T47D (cell line): ENCODE measurements at regions not wholly inside any gene's neighbourhood (a gene's known extent, or its start where the extent isn't known, plus 50 kb on each side); places are given as distances from the start of the nearest gene placed in this dataset.

Source experiments
- DNase-seq, 2 experiments: peaks; one replicate each; pipeline versions ENCODE4 v3.0.0 to v3.0.0-alpha.2; 2011 to 2012; ENCODE audit warnings: low read depth in 1 of 2, low spot score in 1 of 2
- JUND ChIP-seq: IDR thresholded peaks from 2 replicates; pipeline ENCODE4 v1.6.1; 2012; ENCODE audit warnings: low read depth
- in situ Hi-C: cut with HindIII; loops from 2 replicates; pipeline ENCODE4 v1.10.0; 2016; ENCODE audit warnings: low sequenced_read_pairs, low pct_unique_long_range_greater_than_20kb

GRCh38 chr20:52704553-52704952 is 267.6 kb upstream of the TSHZ2 start:
- DNase-seq: no peak
- TF ChIP-seq JUND: no peak
- in situ Hi-C loops: no loop called here

GRCh38 chr20:52688345-52688744 is 283.8 kb upstream of the TSHZ2 start:
- in situ Hi-C loops: no loop called here
- TF ChIP-seq JUND: no peak
- DNase-seq: no peak

DNA sequence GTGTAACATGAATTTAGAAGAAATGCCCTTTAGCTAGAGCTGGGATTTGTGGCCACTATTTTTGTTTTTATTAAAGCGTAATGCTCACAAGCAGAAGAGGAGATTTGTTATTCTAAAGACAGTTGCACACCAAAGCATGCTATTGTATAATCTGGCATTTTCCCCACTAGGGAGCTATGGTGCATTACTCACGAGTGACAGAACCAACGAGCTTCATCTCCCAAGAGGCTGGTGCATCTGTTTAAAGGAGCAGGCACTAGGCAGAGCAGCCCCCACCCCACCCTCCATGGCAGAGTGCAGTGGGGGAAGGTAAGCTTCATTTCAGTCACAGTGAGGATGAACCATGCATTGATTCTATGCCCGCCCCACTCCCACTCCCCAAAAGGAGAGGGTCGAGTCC is 287.3 kb upstream of the TSHZ2 start:
- TF ChIP-seq JUND: no peak
- DNase-seq: no peak
- in situ Hi-C loops: no loop called here

DNA sequence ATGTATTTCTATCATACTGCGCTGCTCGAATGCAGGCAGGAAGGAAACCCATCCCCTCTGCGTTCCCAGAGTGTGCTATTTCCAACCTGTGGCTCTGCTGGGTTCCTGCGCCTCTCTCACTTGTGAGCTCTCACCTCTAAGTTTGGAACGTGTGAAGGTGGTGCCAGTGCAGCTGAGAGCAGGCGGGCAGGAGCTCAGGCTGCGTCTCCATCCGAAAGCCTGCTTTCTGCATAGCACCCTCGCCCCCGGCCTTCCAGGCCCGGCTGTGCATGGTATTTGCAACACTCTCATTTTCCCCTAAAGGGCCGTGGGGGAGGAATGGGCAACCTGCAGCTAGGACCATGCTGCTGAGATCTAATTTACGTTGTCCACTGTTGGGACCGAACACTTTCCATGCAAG is 288.0 kb upstream of the TSHZ2 start:
- TF ChIP-seq JUND: no peak
- no peak for DNase-seq
- in situ Hi-C loops: no loop called here

GRCh38 chr20:52683761-52684160 is 288.4 kb upstream of the TSHZ2 start:
- no peak for TF ChIP-seq JUND
- no peak for DNase-seq
- in situ Hi-C loops: no loop called here

GRCh38 chr20:52682237-52682636 is 289.9 kb upstream of the TSHZ2 start:
- in situ Hi-C loops: no loop called here
- no peak for TF ChIP-seq JUND
- no peak for DNase-seq

- in situ Hi-C loops: no loop called here
- DNase-seq: no peak
- TF ChIP-seq JUND: no peak
Observed at GRCh38 chr20:52681288-52681687, 290.9 kb upstream of the TSHZ2 start.

DNA sequence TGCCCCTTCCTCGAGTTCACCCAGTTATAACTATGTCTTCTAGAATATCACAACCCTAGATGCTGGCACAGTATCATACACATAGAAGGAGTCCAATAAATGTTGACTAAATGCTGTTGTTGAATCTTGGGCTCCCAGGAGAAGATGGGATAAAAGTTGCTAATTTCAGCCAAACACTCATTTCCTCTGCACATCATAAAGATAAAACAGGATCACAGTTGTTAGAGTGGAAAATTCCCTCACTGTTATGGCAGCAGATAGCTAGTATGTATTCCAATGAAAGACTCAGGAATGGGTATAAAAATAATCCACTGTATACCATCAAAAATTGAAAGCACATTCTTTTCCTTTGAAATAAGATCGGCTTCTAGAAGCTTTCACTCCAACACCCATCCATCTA is 294.9 kb upstream of the TSHZ2 start:
- DNase-seq: no peak
- TF ChIP-seq JUND: no peak
- in situ Hi-C loops: no loop called here

DNA sequence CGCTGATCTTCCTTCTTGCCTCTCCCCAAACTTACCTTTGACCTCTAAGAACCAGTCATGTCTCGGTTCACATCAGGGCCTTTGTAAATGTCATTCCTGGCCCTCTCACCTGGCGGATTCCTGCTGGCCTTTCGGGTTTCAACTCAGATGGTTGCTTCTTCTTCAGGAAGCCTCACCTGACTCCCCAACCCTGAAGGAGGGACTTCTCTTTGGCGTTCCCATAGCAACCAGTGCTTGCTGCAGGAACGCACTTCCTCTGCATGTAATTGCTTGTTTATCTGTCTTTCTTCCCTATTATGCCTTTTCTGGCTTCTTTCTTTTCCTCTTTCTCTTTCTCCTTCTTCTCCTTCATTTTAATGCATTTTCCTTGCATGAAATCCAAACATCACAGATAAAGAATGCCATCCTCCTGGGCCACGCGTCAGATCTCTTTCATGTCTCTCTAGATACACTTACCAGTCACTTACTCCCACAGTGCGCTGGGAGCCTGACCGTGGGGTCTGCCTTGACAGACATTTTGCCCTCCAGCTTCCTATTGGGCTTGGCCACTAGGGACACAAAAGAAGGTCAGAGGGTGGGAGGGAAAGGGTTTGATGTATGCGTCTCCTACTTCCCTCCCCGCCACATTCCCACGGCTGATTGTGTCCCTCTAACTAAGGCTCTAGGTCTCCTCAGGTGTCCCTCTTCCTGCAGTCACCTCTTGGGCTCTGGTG is 295.7 kb upstream of the TSHZ2 start:
- in situ Hi-C loops: no loop called here
- no peak for TF ChIP-seq JUND
- no peak for DNase-seq

DNA sequence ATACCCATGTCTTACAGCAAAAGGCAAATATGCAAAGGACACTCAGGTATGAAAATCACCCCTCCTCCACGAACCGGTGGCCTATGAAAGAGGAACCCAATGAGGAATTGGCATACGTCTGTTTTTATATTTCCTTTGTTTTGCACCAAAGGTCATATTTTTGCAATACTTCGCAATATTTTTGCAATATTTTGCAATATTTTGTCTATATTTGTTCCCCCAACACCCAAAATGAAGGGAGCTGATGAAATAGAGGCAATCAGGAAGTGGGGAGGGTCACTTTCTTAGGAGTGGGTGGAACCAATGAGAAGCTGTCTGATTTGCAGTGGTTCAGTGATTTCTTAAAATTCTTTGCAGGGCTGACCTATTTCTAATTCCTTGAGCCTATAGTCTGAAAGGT is 296.8 kb upstream of the TSHZ2 start:
- no peak for TF ChIP-seq JUND
- no peak for DNase-seq
- in situ Hi-C loops: no loop called here

DNA sequence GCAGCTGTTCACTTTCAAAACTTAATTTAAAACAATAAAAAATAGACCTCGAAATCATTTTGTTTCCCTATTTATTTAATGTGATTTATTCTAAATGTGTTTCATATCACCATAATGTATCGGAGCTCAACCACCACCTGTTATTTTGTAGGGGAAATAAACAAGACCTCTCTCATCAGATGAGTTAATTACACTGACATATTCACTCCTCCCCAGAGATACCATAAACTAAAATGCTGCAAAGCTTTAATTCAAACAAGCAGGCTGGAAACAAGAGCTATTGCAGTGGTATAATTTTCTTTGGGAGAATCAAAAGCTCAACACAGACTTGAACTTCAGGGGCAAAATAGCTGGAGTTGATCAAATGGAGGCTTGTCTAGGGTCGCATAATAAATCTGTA is 303.5 kb upstream of the TSHZ2 start:
- DNase-seq: no peak
- TF ChIP-seq JUND: no peak
- in situ Hi-C loops: no loop called here

DNA sequence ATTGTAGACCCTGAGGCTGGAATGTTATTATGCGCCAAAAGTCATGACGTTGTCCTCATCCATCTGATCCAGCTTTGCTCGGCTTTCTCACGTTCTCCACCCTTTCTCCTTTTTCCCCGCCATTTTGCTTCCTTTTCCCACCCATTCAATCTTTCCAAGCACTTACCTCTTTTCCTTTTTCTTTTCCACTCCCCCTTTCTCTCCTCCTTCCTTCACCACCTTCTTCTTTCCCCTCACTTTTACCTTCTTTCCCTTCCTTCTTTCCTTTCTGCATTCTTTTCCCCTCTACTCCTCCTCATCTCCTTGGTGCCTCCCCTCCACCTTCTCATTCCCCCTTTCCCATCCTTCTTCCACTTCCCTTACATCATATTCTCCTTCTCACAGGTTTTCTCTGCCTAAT is 304.8 kb upstream of the TSHZ2 start:
- DNase-seq: no peak
- TF ChIP-seq JUND: no peak
- in situ Hi-C loops: no loop called here

- no peak for DNase-seq
- in situ Hi-C loops: no loop called here
- TF ChIP-seq JUND: no peak
Observed at GRCh38 chr20:52665441-52665840, 306.7 kb upstream of the TSHZ2 start.

DNA sequence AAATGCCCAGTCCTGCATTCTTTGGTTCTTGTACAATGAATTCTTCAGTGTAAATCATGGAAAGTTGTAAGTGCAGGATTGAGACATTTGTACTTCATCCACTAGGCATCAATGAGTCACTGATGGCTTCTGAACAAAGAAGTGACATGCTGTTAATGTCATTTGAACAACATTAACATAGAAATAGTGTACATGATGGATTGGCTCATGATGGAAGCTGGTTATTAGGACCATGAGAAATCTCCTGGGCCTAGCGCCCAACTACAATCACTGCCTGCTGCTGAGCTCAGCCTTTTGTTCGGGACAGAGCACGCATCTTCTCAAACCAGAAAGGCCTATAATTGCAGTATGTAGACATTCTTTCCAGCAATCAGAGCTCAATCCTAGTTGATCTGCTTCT is 316.8 kb upstream of the TSHZ2 start:
- in situ Hi-C loops: no loop called here
- no peak for DNase-seq
- no peak for TF ChIP-seq JUND

DNA sequence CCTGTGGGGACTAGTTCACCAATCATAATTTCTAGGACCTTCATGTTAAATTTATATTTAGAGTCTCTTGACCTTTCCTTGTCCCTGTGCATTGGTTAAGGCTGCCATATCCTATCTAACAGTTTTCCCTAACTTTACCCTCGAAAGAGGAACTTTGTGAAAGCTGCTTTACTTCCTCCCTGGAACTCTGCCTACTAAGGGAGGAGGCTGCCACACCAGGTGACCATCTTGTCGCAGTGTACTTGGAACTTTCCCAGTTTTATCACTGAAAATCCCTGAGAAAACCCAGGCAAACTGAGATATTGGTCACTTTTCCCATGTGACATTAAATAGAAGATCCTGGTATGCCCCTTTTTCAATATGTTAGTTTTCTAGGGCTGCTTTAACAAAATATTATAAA is 317.6 kb upstream of the TSHZ2 start:
- in situ Hi-C loops: no loop called here
- TF ChIP-seq JUND: no peak
- no peak for DNase-seq
